HG03342 (cell line): ENCODE measurements at regions not wholly inside any gene's neighbourhood (a gene's known extent, or its start where the extent isn't known, plus 50 kb on each side); places are given as distances from the start of the nearest gene placed in this dataset.

Source experiments
- ATAC-seq: cut with Tn5 transposase; IDR thresholded peaks from one replicate; pipeline ENCODE4 v1.9.1; 2021; ENCODE audit warnings: mild to moderate bottlenecking, moderate library complexity; ENCODE audit not compliant: unreplicated experiment

GRCh38 chr16:86210403-86211193 is 299.7 kb upstream of the FOXF1 start:
- no peak for ATAC-seq

- no peak for ATAC-seq
Measured at GRCh38 chr16:86211265-86211664, 299.1 kb upstream of the FOXF1 start.

GRCh38 chr16:86211800-86212199 is 298.5 kb upstream of the FOXF1 start:
- ATAC-seq = no peak

- no peak for ATAC-seq
Measured at GRCh38 chr16:86212706-86213436, 297.5 kb upstream of the FOXF1 start.

GRCh38 chr16:86213437-86214205 is 296.7 kb upstream of the FOXF1 start:
- no peak for ATAC-seq

- ATAC-seq = no peak
Measured at GRCh38 chr16:86214326-86215232, 295.7 kb upstream of the FOXF1 start.

GRCh38 chr16:86215233-86215978 is 294.9 kb upstream of the FOXF1 start:
- no peak for ATAC-seq

GRCh38 chr16:86215979-86216585 is 294.2 kb upstream of the FOXF1 start:
- no peak for ATAC-seq

GRCh38 chr16:86216591-86216990 is 293.7 kb upstream of the FOXF1 start:
- ATAC-seq = no peak

- ATAC-seq = no peak
Measured at GRCh38 chr16:86217001-86217890, 293.1 kb upstream of the FOXF1 start.

- no peak for ATAC-seq
Measured at GRCh38 chr16:86217891-86218270, 292.4 kb upstream of the FOXF1 start.

- no peak for ATAC-seq
Measured at GRCh38 chr16:86218479-86219170, 291.7 kb upstream of the FOXF1 start.

GRCh38 chr16:86219655-86220445 is 290.5 kb upstream of the FOXF1 start:
- ATAC-seq = no peak

GRCh38 chr16:86220561-86220960 is 289.8 kb upstream of the FOXF1 start:
- no peak for ATAC-seq

- ATAC-seq = no peak
Measured at GRCh38 chr16:86221085-86221484, 289.2 kb upstream of the FOXF1 start.

- ATAC-seq = no peak
Measured at GRCh38 chr16:86222547-86222946, 287.8 kb upstream of the FOXF1 start.

GRCh38 chr16:86222965-86223551 is 287.3 kb upstream of the FOXF1 start:
- ATAC-seq = no peak
